ENCODE measurements at regions not wholly inside any gene's neighbourhood (a gene's known extent, or its start where the extent isn't known, plus 50 kb on each side); places are given as distances from the start of the nearest gene placed in this dataset.

DNA sequence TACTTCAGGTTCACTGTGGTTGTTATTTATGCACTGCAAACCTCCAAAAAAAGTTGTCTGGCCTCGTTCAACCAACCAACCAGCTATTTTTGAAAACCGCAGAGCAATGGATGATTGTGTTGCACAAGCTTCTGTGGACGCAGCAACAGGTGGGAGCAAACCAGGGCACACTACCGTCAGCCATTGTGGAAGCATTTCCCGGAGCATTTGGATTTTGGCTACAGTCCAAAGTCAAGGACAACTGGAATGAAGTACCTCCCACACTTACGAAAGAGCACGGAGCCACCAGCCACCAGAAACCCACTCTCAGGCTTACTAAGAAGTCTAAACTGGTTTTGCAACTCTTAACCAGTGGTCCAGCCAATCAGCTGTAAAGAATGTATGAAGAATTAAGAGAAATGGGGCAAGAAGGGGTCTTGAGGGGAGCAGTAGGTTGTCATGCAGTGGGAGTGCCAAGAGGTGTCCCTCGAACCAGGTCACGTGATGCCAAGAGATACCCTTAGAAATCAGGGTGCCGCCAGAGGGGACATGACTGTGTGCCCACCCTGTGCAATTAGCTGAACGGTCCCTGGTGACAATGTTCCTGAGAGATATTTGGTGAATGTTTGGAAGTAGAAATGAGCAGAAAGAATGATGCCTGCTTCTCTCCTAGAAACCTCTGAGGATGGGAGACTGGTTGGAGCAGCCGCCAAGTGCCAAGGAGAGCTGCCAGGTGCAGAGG, 68.9 kb upstream of the PCSK6 start:
- TF ChIP-seq POLR2A (IDR thresholded peaks at IDR 0.05) = no peak
- TF ChIP-seq, protein P1, sequence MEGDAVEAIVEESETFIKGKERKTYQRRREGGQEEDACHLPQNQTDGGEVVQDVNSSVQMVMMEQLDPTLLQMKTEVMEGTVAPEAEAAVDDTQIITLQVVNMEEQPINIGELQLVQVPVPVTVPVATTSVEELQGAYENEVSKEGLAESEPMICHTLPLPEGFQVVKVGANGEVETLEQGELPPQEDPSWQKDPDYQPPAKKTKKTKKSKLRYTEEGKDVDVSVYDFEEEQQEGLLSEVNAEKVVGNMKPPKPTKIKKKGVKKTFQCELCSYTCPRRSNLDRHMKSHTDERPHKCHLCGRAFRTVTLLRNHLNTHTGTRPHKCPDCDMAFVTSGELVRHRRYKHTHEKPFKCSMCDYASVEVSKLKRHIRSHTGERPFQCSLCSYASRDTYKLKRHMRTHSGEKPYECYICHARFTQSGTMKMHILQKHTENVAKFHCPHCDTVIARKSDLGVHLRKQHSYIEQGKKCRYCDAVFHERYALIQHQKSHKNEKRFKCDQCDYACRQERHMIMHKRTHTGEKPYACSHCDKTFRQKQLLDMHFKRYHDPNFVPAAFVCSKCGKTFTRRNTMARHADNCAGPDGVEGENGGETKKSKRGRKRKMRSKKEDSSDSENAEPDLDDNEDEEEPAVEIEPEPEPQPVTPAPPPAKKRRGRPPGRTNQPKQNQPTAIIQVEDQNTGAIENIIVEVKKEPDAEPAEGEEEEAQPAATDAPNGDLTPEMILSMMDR (IDR thresholded peaks at IDR 0.05) = no peak

Measured in right lobe of liver (tissue), 4 donors.